GM19238 (cell line): ENCODE measurements at regions not wholly inside any gene's neighbourhood (a gene's known extent, or its start where the extent isn't known, plus 50 kb on each side); places are given as distances from the start of the nearest gene placed in this dataset.
"Not testable (repeated sequence)": the region's sequence is repeated elsewhere in the genome, so short reads cannot be mapped to it uniquely, and the experiment has no call there.

ENCODE experiments used
- DNase-seq: peaks from one replicate; pipeline ENCODE4 v3.0.0; 2011; ENCODE audit warnings: low spot score; ENCODE audit not compliant: insufficient read length

DNA sequence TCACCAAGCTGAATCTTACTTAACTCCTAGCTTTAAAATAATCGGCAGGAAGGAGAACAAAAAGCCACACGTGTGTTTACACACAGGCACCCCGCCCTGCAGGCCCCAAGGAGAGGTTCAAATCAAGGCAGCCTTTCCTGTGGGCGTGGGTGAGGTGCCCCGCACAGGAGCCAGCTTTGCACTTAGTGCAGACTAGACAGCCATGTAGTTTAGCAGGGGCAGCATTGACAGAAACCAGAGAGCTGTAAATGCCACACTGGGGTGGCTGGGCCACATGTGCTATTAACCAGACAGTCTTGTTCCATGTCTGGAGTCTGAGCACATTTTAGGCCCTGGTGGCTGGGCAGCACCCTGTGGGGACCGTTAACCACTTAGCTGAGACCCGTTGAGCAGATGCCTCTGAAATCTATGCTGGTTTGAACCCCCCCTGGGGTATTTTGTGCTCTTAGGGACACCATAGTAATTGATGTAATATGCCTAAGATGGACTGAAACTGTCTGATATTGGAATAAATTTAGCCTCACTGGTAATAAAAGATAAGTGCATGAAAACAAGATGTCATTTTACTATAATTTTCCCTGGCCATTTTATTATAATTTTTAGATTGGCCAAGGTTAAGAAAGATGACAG is 106.4 kb upstream of the KCNG1 start:
- DNase-seq: no peak

DNA sequence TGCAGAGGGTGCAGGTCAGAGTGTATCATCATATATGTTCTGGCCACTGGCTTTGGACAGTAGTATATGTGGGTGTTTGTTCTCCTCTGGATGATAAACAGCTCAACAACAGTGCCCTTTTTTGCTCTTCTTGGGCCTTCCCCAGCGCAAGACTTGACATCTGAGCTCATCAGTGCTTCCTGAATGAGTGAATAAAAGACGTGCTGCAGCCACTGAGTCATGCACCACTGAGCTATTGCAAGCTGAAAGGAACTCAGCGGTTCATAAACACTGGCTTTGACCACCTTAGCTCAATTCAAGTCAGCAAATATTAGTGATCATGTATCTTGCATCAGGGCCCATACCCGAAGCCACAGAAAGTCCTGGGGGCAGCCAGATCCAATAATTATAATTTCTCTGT is 105.3 kb upstream of the KCNG1 start:
- DNase-seq: no peak

DNA sequence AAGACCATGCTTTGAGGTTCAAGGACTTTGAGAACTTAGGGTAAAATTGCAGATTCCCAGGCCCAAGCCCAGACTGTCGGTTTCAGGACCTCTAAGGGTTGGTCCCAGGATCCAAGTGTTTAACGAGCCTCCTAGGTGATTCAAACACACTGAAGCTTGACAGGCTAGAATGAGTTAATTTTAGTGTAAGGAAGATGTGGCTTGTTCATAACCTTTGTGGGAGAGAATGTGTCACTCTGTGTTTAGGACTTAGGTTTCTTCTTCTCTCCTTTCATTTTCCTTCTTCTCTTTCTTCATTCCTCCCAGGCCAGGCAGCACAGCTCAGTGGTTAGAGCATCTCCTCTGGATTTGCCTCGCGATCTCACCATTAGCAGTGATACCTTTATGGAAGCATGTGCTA is 104.8 kb upstream of the KCNG1 start:
- no peak for DNase-seq

DNA sequence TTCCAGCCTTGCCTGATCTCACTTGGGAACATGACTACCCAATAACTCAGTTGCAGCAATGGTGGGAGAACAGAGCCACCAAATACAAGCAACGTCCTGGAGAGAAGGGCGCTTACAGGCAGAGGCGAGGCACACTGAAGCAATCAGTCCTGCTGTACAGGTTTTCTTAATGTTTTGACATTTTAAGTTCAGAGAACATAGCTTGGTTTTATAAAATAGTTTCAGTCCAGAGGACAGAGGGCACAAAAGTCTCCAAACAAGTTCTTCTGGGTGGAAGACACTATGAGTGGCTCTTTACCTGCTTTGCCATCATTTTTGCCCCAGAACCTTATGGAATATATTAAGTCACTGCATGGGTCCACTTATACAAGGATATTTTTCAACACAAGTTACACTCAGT is 103.4 kb upstream of the KCNG1 start:
- no peak for DNase-seq

DNA sequence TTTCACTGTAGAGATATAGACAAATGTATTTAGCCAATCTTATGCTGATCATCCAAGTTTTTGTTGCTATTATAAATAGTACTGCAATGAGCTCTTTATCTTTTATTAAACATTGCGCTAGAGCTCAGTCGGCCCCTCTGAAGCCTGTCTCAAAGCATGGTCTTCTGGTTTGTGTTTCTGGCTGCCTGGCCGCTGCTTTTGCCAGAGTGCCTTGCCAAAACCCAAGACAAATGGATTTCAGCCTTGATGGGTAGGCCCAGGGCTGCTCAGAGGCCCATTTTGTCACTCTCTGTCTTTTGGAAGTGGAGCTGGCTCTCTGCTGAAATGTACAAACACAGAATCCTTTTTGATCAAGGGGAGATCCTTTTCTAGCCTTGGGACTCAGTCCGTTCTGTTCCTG is 102.9 kb upstream of the KCNG1 start:
- no peak for DNase-seq

DNA sequence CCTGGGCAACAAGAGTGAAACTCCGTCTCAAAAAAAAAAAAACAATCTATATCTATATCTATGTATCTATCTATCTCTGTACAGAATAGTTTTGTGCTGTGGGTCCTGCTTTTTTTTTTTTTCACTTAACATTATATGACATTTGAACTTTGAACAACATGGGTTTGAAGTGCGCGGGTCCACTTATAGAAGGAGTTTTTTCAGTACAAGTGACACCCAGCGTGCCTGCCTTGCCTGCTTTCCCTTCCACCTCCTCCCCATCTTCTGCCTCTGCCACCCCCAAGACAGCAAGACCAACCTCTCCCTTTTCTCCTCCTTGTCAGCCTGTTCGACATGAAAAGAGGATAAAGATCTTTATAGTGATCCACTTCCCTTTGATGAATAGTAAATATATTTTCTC is 102.2 kb upstream of the KCNG1 start:
- DNase-seq: no peak

DNA sequence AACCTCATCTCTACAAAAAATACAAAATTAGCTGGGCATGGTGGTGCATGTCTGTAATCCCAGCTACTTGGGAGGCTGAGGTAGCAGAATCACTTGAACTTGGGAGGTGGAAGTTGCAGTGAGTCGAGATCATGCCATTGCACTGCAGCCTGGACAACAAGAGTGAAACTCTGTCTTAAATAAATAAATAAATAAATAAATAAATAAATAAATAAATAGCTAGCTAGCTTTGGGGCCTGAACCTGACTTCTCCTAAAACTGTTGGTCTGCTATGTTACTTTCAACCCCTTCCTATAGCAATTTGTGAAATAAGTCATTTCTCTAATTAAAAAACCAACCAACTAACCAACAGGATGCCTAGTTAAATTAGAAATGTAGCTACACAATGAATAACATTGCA is 101.0 kb upstream of the KCNG1 start:
- DNase-seq: not testable (repeated sequence)

DNA sequence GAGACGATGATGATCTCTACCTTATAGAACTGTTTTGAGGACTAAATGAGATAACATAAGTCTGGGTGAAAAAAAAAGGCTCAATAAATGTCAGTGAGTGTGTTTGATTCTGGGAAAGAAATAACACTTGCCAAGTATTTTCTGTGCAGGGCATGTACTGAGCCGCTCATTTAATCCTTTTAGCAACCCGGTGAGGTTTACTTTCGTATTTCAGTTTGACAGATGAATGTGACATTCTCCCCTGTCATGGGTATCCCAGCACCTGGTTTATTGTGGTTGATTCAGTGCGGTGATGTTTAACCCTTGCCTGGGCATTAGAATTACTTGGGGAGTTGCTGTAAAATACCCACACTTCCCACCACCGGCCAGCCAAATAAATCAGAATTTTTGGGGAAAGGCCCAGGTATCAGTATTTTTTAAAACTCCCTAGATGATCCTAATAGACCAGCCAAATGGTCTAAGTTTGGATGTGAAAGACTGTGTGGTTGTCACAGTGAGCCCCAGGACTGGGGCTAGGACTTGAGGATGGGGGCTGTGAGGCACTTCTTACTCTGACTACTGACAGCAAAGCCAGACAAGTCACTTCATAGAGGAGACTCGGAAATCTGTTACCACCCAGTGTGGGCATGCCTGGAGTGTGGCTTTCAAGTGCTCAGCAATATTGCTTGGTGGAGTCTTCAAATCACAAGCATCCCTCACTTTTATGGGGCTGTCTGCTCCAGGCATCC is 100.2 kb upstream of the KCNG1 start:
- no peak for DNase-seq

DNA sequence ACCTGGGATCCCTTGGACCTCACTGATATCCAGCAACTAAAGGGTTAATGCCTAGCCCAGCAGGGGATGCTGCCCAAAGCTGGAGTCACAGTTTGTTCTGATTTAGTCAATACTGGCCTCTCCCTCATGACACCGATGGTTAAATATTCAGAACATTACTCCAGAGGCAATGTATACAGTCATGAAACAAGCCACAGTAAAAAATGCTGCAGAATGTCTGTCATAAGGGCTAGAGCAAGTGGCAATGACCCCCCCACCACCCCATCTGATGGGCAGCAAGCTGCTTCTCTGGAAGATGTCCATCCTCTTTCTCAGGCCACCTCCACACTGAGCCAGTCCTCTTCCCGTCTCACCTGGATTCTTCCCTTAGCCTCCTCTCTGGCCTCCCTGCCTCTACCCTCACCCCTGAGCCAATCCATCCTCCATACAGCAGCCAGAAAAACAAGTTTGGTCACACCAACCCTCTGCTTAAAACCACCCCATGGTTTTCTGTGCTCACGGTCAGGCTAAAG is 99.0 kb upstream of the KCNG1 start:
- no peak for DNase-seq

DNA sequence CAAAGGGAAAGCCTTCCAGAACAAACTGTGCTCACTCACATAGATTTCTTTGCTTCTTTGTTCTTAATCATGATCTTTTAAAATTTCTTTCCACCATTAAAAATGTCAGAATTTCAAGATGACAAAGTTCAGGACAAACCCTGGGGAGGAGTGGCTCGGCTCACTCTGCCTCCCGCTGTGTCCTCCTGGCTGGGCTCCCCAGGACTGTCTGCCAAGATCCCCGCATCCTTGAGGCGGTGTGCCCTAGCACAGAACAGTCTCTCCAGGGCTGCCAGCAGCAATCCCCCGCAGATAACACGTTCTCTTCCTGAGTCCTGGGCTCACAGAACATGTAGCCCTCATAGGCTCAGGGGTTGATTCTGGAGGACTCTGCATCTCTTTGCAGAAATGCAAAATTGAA is 98.4 kb upstream of the KCNG1 start:
- no peak for DNase-seq

DNA sequence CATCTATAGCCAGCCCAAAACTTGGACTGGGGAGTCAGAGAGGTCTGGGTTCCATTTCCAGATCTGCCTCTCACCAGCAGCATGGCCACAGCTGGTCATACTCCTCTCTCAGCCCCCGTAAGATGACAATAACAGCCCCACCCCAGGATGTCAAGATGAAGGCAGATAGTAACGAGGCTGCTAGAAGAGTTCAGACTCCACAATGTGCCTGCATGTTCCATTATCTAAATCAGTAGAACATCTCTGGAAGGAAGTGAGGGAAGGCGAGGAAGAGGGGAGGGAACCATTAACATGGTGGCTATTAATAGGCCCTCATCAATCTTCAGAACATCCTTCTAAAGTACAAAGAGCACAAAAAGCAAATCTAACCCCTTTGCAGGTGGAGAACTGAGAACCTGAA is 98.0 kb upstream of the KCNG1 start:
- DNase-seq: no peak

DNA sequence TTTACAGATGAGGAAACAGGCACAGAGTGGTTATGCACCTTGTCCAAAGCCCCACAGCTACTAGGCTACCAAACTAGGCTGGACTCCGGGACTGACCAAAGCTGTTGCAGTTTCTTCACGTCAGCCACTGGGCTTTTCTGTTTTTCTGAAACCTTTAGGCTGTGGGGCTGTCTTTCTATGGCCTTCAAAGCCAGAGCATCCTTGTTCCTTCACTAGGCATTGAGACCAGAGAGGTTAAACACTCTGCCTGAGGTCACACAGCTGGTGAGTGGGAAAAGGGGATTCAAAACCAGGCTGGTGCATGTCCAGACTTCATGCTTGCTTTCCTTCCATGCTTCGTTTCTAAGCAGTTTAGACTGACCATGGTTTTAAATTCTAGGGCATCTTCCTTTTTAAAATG is 97.5 kb upstream of the KCNG1 start:
- no peak for DNase-seq

DNA sequence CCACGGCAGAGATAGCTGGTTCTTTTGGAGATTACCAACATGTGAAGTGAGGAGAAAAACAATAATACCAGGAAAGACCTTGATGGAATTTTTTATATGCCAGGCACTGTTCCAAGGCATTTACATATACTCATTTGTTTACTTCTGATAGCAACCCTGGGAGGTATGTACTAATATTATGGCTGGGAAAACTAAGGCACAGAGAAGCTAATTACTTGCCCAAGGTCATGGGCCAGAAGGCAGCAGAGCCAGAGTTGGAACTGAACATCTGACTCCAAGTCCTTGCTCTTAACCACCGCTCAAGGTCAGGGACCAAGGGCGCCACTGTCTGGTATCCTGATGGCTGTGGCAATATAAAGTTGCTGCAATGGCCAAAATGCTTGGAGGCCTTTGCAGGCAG is 97.0 kb upstream of the KCNG1 start:
- DNase-seq: no peak

DNA sequence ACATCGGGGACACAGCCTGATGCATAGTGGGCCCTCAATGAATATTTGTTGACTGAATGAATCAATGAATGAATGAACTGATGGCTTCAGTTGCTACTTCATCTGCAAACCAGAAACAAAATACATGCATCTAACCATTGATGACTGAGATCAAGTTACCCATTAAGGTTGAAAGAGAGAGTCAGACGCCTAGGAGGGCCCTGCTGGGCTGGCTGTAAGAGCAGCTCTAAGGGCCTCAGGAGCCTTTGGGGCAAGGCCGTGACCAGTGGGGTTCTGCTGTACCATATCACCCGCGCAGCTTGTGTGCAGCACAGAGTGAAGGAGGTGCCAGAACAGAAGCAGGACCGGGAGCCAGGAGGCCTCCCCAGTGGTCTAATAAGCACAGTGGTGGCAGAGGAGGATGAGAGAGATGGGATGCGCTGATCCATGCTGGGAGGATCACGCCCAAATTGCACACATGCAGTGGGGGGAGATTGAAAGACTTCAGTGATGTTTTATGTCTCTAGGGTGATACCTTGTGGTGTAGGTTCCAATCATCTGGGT is 96.1 kb upstream of the KCNG1 start:
- DNase-seq: no peak

DNA sequence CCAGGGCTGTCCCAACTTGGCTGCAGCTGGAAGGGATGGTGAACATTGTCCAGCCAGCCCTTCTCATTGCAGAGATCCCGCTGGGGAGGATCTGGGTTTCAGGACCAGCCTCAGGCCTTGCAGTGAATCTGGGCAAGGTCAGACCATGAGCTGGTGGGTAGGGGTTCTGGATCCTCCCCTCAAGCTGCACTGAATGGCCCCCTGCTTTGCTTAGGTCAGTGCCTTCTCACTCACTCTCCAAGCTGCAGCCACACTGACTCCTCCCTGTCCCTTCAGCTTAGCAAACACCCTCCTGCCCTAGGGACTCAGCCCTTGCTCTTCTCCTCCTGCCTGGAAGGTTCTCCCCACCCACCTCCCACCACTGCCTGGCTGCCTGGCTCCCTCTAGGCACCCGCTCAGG is 95.3 kb upstream of the KCNG1 start:
- DNase-seq: no peak

DNA sequence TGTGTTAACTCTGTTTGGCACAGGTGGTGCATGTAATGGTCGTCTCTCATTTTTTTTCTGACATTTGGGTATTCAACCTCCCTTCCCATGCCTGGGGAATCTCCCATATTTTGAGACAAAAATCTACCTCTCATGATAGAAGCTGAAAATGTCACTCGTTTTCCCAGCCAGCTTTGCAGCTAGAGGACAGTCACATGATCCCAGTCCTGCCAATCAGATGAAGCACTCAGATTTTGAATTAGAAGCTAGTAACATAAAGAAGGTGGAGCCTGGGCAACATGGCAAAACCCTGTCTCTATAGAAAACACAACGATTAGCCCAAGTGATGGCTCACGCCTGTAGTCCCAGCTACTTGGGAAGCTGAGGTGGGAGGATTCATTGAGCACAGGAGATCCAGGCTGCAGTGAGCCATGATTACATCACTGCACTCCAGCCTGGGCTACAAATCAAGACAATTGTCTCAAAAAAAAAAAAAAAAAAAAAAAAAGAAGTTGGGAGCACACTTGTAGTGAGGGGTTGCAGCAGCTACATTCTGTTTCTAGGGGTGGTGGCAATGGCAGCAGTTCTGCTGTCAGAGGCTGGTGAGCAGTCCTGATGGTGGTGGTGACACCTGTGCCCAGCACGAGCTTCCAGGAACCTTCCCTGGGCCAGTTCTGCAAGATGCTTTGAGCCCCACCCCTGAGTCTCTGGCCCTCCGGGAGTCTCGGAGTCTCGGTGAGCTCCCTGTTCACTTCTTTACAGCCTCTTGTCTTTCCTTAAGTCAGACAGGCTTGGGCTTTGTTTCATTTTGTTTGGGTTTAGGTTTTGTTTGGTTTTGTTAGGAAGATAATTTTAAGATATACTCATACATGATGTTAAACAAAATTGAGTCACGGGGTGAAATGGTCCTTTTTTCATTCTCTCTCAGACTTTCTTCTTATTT is 94.1 kb upstream of the KCNG1 start:
- no peak for DNase-seq

DNA sequence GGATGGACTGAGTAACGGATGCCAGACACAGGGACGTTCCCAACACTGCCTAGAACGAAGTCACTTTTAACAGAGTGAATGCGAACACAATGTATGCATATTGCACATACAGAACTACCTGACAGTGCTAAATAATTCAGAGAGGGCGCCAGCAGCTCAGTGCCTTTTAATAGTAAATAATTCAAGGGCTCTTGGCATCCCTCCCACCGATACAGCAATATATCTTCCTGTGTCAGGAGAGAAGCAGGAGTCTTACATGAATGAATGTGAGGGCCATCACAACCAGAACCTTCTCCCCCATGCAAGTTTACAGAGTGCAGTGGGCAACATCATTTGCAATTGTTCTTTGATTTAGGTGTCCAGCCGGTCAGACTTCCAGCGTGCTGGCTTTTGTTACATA is 88.4 kb upstream of the KCNG1 start:
- no peak for DNase-seq

DNA sequence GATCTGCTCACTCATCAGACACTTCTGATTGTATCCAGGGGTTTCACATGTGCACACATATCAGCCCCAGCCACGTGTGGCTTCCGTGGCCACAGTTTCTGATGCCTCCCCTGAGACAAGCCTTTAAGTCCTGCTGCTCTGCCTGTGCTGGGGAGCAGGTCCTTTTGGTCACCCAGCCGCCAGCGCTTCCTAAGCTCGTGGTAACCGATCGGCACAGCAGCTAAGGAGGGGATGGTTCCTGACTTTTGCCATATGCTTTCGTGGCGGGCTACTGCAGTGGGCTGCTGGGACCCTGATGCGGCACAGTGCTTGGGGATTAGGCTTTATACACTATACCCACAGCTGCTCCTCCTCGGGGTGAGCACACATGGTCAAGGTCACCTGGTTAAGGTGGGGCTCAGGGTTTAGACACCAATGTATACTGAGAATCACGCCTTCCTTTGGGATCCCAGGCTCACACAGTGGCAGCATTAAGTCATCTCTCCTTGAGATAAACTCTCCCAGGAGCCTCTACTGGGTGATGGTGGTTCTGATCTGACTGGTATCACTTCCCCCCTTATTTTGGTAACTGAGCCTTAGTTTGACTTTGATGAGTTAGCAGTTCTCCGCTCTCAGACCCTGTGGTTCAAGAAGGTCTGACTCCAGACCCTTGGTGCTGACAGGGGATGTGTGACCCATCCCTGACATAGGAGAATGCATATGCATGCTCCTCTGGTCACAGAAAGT is 85.9 kb upstream of the KCNG1 start:
- no peak for DNase-seq

DNA sequence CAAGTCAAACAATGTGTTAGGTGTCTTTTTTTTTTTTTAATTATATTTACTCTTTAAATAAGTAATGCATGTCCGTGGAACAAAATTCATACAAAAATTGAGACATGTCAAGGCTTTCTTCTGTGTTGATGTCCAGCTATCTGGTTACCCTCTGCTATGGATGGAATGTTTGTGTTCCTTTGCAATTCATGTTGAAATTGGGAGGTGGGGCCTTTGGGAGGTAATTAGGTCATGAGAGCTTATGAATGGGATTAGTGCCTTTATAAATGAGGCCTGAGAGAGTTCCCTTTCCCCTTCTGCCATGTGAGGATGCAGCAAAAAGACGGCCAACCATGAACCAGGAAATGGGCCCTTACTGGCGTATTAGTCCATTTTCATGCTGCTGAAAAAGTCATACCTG is 83.1 kb upstream of the KCNG1 start:
- DNase-seq: no peak

DNA sequence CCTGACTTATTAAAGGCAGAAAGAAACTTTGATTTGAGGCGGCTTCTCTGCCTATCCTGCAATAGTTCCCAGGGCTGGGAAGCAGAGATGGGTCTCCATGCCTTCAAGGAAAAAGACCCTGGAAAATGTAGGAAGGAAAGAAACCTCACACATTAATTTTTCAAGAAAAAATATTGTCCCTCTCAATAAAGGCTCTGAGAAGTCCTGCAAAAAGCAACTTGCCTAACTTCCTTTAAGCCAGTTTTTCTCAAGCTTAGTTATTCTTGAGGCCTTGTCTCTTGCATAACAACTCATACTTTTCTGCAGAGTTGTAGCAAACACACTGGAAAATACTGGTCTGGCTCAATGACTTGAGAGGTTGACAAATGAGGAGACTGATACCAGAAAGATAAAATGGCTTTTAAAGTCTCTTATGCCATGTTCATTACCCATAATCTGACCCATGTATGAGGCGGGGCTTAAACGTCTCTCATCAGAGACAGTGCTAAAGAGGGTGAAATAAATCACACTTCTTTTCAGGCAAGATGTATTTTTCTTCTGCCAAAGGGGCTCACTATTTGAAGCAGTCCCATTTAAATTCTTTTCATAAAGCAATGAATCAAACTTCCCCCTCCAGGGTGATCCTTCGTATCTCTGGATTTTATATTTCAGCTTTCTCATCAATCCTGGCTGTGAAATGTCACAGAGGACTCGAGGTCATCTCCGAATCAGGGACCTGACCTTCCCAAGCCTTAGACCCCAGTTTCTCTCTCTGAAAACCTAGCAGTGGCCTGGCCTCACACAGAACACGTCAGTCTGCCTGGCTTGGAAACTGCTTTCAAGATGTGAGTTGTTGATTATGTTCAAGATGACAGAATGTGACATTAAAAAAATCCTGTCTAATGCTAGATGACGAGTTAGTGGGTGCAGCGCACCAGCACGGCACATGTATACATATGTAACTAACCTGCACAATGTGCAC is 82.3 kb upstream of the KCNG1 start:
- DNase-seq: no peak
